ENCODE measurements at regions not wholly inside any gene's neighbourhood (a gene's known extent, or its start where the extent isn't known, plus 50 kb on each side); places are given as distances from the start of the nearest gene placed in this dataset.

GRCh38 chr2:138440759-138441158, 60.8 kb upstream of the SPOPL start:
- no peak for TF ChIP-seq TCF12 (IDR thresholded peaks at IDR 0.05; ENCODE audit: low read depth)
- no peak for TF ChIP-seq RAD21 (IDR thresholded peaks at IDR 0.05; ENCODE audit: low read depth)
- TF ChIP-seq ZBTB7A (IDR thresholded peaks at IDR 0.05; ENCODE audit: low read depth), result no peak
- TF ChIP-seq EGR1 (IDR thresholded peaks at IDR 0.05), result no peak
- TF ChIP-seq REST (IDR thresholded peaks at IDR 0.05; ENCODE audit: low read depth), result no peak
- no peak for TF ChIP-seq FOXM1 (IDR thresholded peaks at IDR 0.05; ENCODE audit: borderline replicate concordance, low read depth)
- no peak for TF ChIP-seq MAX (IDR thresholded peaks at IDR 0.05)

DNA sequence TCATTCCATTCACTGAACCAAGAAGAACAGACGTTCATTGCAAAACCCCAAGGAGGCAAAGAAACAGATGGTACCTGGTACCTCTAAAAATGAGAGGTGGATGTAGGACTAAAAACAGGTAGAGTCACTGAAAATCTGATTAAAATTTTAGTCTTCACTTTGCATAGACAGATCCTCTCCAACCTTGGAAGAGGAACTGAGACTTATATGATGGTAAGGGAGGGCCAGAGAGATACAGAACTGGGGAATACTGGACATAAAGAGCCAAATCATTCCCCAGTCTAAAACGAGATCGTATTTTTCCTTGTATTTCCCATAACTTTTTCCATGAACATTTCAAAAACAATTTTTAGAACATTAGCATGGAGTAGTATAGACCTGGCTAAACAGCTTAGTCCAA, 59.7 kb upstream of the SPOPL start:
- TF ChIP-seq MAX (IDR thresholded peaks at IDR 0.05) (no peak), ZBTB7A (IDR thresholded peaks at IDR 0.05; ENCODE audit: low read depth) (no peak), RAD21 (IDR thresholded peaks at IDR 0.05; ENCODE audit: low read depth) (no peak), USF1 (IDR thresholded peaks at IDR 0.05) (no peak), TCF12 (IDR thresholded peaks at IDR 0.05; ENCODE audit: low read depth) (no peak), REST (IDR thresholded peaks at IDR 0.05; ENCODE audit: low read depth) (no peak), EP300 (IDR thresholded peaks at IDR 0.05; ENCODE audit: borderline replicate concordance) (no peak), CEBPB (IDR thresholded peaks at IDR 0.05) (no peak), CREB1 (IDR thresholded peaks at IDR 0.05; ENCODE audit: low read depth) (no peak), YY1 (IDR thresholded peaks at IDR 0.05; ENCODE audit: low read depth) (no peak), EGR1 (IDR thresholded peaks at IDR 0.05) (no peak), FOXM1 (IDR thresholded peaks at IDR 0.05; ENCODE audit: borderline replicate concordance, low read depth) (no peak), TEAD4 (IDR thresholded peaks at IDR 0.05) (no peak), TAF1 (IDR thresholded peaks at IDR 0.05; ENCODE audit: low read depth) (no peak), NFIC (IDR thresholded peaks at IDR 0.05) (no peak)

DNA sequence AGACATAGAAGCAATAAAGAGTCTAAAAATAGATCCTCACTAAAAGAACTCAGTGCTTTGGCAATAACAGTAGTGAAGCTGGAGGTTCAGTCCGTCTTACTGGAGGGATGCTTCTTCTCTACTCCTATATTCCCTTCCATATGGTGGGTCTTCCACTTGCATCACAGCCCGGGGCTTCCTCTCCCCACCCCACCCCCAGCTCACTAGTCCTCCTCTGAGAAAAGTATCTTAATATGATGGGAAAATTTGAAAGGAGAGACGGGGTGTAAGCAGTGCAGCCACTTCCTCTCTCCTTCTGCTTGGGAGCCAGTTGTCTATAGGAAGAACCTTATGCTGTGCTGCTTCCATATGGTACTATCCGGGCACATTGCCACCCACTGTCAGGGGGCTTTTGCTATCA, 57.2 kb upstream of the SPOPL start:
- TF ChIP-seq ZBTB7A (IDR thresholded peaks at IDR 0.05; ENCODE audit: low read depth) (no peak), YY1 (IDR thresholded peaks at IDR 0.05; ENCODE audit: low read depth) (no peak), EGR1 (IDR thresholded peaks at IDR 0.05) (no peak), TCF12 (IDR thresholded peaks at IDR 0.05; ENCODE audit: low read depth) (no peak)

- no peak for TF ChIP-seq ZBTB7A (IDR thresholded peaks at IDR 0.05; ENCODE audit: low read depth)
- no peak for TF ChIP-seq EP300 (IDR thresholded peaks at IDR 0.05; ENCODE audit: borderline replicate concordance)
- TF ChIP-seq TCF12 (IDR thresholded peaks at IDR 0.05; ENCODE audit: low read depth), result no peak
- TF ChIP-seq TAF1 (IDR thresholded peaks at IDR 0.05; ENCODE audit: low read depth), result no peak
Observed at GRCh38 chr2:138445227-138445626, 56.3 kb upstream of the SPOPL start.

- TF ChIP-seq NFIC (IDR thresholded peaks at IDR 0.05) (no peak), TEAD4 (IDR thresholded peaks at IDR 0.05) (no peak), MAX (IDR thresholded peaks at IDR 0.05) (no peak), REST (IDR thresholded peaks at IDR 0.05; ENCODE audit: low read depth) (no peak), TCF12 (IDR thresholded peaks at IDR 0.05; ENCODE audit: low read depth) (no peak), EP300 (IDR thresholded peaks at IDR 0.05; ENCODE audit: borderline replicate concordance) (no peak), ZBTB7A (IDR thresholded peaks at IDR 0.05; ENCODE audit: low read depth) (no peak), RAD21 (IDR thresholded peaks at IDR 0.05; ENCODE audit: low read depth) (no peak), YY1 (IDR thresholded peaks at IDR 0.05; ENCODE audit: low read depth) (no peak), EGR1 (IDR thresholded peaks at IDR 0.05) (no peak), CEBPB (IDR thresholded peaks at IDR 0.05) (no peak), TAF1 (IDR thresholded peaks at IDR 0.05; ENCODE audit: low read depth) (no peak), CREB1 (IDR thresholded peaks at IDR 0.05; ENCODE audit: low read depth) (no peak), USF1 (IDR thresholded peaks at IDR 0.05) (no peak), FOXM1 (IDR thresholded peaks at IDR 0.05; ENCODE audit: borderline replicate concordance, low read depth) (no peak)
Observed at GRCh38 chr2:138446043-138446442, 55.5 kb upstream of the SPOPL start.

Data from Ishikawa (cell line).